Left lung (tissue), 4 donors: ENCODE measurements at regions not wholly inside any gene's neighbourhood (a gene's known extent, or its start where the extent isn't known, plus 50 kb on each side); places are given as distances from the start of the nearest gene placed in this dataset.

Experiments
- ATAC-seq: fragments of 200-7000 bp; cut with Tn5 transposase; one replicate; pipeline ENCODE4 v1.9.1; 2020; ENCODE audit warnings: moderate library complexity
- DNase-seq, 4 donors: peaks; one replicate each; pipeline ENCODE4 v3.0.0-alpha.2; 2013 to 2020
- H3K27ac ChIP-seq, 2 donors: fragments of 200-600 bp; sonication (generic) in 1 of 2; one replicate each; pipeline versions ENCODE4 v1.5.0 to v1.8.0; 2020 to 2021
- H3K27me3 ChIP-seq, 2 donors: fragments of 200-600 bp; sonication (generic) in 1 of 2; one replicate each; pipeline versions ENCODE4 v1.5.0 to v1.8.0; 2020 to 2021
- H3K36me3 ChIP-seq, 2 donors: fragments of 200-600 bp; sonication (generic) in 1 of 2; one replicate each; pipeline versions ENCODE4 v1.5.0 to v1.8.0; 2020 to 2021
- H3K4me1 ChIP-seq, 2 donors: fragments of 200-600 bp; one replicate each; pipeline ENCODE4 v1.8.0; 2021
- H3K4me3 ChIP-seq, 2 donors: fragments of 200-600 bp; sonication (generic) in 1 of 2; one replicate each; pipeline versions ENCODE4 v1.5.0 to v1.8.0; 2020 to 2021; ENCODE audit warnings: mild to moderate bottlenecking in 1 of 2
- H3K9me3 ChIP-seq, 2 donors: fragments of 200-600 bp; sonication (generic) in 1 of 2; one replicate each; pipeline versions ENCODE4 v1.5.0 to v1.8.0; 2020 to 2021
- intact Hi-C, 2 donors: fragments of 100-400 bp; cut with DNase I; formaldehyde crosslinking; loops; one replicate each; pipeline versions ENCODE4 v1.11.2 to v1.14.2; 2022
- TF ChIP-seq, protein P1 (sequence below), 2 donors: fragments of 200-600 bp; sonication (generic) in 1 of 2; IDR thresholded peaks; one replicate each; pipeline versions ENCODE4 v1.5.0 to v1.8.0; 2021; ENCODE audit warnings: antibody characterized with exemption in 2 of 2
- donor health status: DM: no; HTN: yes; CAD: no.
- donor health status: DM: no; HTN: no; CAD: no.

DNA sequence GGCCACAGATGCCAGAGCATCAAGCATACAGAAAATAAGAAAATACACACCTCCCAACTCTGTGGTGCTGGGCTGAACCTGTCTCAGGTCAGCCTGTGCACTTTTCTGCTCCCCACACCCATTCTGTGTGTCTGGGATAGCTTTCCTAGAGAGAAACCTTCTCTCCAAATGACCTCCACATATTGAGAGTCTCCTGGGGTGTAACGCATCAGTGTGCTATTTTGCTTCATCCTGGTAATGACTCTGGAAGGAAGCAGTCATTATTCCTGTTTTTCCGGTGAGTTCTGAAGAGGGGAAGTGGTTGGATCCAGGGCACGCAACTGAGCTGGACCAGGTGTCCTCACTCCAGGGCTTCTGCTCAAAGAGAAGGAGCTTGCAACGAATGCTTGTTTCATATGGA, 73.2 kb upstream of the SH3PXD2B start:
- intact Hi-C loops, result no loop called here
- Histone ChIP-seq H3K36me3 (no peaks in the 10 kb centered on the region), H3K27me3 (no peaks in the 10 kb centered on the region), H3K27ac (no peak overlapping the region), H3K9me3 (no peaks in the 10 kb centered on the region), H3K4me3 (no peak overlapping the region), H3K4me1 (peaks cover 0 to 7% of the 10 kb centered on the region in 2 donors)
- TF ChIP-seq, protein P1, sequence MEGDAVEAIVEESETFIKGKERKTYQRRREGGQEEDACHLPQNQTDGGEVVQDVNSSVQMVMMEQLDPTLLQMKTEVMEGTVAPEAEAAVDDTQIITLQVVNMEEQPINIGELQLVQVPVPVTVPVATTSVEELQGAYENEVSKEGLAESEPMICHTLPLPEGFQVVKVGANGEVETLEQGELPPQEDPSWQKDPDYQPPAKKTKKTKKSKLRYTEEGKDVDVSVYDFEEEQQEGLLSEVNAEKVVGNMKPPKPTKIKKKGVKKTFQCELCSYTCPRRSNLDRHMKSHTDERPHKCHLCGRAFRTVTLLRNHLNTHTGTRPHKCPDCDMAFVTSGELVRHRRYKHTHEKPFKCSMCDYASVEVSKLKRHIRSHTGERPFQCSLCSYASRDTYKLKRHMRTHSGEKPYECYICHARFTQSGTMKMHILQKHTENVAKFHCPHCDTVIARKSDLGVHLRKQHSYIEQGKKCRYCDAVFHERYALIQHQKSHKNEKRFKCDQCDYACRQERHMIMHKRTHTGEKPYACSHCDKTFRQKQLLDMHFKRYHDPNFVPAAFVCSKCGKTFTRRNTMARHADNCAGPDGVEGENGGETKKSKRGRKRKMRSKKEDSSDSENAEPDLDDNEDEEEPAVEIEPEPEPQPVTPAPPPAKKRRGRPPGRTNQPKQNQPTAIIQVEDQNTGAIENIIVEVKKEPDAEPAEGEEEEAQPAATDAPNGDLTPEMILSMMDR (IDR thresholded peaks at IDR 0.05), result no peak
- ATAC-seq (no peak), DNase-seq (peak in 1 of 4 donors; percentile 21)

DNA sequence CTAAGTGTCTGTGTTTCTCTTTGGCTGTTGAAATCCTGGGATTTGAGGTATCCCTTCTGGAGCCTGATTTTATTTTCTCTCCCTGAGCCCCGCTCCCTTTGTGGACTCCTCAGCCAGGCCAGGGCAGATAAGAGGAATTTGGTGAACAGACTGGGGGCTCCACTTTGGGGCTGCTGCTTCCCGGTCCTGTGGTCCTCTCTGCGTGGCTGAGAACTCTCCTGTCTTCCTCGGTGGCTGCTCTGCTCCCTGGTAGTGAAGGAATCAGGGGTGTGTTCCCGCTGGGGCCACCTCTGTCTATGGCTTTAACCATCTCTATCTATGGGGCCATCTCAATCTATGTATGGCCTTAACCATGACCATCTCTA, 71.7 kb upstream of the SH3PXD2B start:
- TF ChIP-seq, protein P1 (IDR thresholded peaks at IDR 0.05), result no peak
- Histone ChIP-seq H3K4me3 (no peak overlapping the region), H3K4me1 (peaks cover 0 to 5% of the 10 kb centered on the region in 2 donors), H3K36me3 (no peaks in the 10 kb centered on the region), H3K27ac (no peak overlapping the region), H3K27me3 (no peaks in the 10 kb centered on the region), H3K9me3 (peaks cover 0 to 13% of the 10 kb centered on the region in 2 donors)
- ATAC-seq (no peak), DNase-seq (peak in 1 of 4 donors; percentile 9)
- intact Hi-C loops, result no loop called here

DNA sequence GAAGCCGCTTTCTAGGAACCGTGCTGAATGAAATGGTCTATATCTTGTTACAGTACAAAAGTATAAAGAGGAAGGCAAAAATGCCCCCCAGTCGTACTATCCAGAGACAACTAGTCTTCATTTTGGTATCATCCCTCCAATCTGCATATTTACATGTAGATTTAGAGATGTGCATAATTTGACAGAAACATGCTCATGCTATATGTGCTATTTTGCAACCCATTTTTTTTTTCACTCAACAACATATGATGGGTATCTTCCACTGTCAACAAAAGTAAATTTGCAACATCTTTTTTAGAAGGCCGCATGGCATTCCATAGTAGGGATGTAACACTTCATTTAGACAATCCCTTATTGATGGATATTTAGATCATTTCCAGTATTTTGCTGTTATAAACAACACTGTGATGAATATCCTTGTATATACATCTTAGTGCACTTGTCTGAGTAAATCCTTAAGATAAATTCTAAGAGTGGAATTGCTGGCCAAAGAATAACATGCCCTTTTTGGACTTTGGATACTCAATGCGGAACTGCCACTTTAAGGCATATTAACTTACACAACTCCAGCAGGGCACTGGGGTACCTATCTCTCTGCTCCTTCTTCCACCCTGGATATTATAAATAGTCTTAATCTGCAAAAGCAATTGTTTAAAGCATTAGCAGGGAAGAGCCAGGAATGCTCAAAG, 71.1 kb upstream of the SH3PXD2B start:
- Histone ChIP-seq H3K9me3 (peaks cover 0 to 18% of the 10 kb centered on the region in 2 donors), H3K27me3 (no peaks in the 10 kb centered on the region), H3K4me3 (no peak overlapping the region), H3K4me1 (no peaks in the 10 kb centered on the region), H3K27ac (no peak overlapping the region), H3K36me3 (no peaks in the 10 kb centered on the region)
- intact Hi-C loops, result no loop called here
- TF ChIP-seq, protein P1 (IDR thresholded peaks at IDR 0.05), result no peak
- DNase-seq (no peak), ATAC-seq (no peak)

DNA sequence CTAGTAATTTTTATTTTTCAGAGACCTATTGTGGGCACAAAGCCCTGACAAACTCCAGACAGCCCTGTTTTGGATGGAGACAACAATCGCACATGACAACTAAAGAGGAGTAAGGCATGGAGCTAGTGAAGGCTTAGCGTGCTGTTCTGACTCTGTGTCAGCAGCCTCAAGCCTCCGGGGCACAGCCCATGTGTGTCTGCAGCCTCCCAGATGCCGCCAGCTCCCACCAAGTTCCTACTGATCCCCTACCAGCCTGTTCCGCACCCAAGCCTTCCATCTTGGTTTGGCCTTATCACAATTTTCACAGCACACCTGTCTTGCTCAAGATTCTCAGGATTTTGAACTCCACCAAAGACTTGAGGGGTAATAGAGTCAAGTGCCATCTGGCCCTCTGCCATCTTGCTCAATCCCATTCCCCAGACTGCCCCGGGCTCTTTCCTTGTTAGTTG, 70.3 kb upstream of the SH3PXD2B start:
- TF ChIP-seq, protein P1 (IDR thresholded peaks at IDR 0.05), result no peak
- no peaks in the 10 kb centered on the region for H3K4me1 ChIP-seq
- ATAC-seq, result no peak
- H3K27me3 ChIP-seq, result no peaks in the 10 kb centered on the region
- no peaks in the 10 kb centered on the region for H3K36me3 ChIP-seq
- no peak overlapping the region for H3K27ac ChIP-seq
- no peak overlapping the region for H3K4me3 ChIP-seq
- H3K9me3 ChIP-seq, result peaks cover 0 to 24% of the 10 kb centered on the region in 2 donors
- intact Hi-C loops, result no loop called here
- peak in 1 of 4 donors; percentile 5 for DNase-seq

DNA sequence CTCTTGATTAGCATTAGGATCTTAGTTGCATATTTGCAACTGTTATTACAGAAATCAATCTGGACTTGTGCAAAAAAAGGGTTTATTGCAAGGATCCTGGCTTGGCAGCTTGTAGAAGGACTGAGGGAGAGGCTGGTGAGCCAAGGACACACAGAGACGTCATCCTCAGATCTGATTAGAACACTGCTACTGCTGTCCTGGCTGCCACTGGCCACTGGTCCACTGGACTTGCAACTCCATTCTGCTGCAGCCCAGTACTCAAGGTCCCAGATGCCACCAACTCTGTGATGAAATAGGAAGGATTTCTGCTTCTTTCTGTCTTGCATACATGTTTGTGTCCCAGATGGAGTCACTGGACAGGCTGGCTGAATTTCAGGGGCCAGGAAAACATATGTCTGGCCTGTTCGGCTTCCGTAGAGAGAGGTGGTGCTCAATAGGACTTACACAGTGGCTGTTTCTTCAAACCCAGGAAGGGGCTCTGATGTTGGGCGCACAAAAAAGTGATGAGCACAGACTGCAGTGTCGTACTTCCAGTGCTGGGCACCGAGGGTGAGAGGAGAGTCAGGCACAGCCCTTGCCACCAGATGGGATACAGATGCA, 68.9 kb upstream of the SH3PXD2B start:
- no peak for ATAC-seq
- intact Hi-C loops, result no loop called here
- Histone ChIP-seq H3K27ac (no peak overlapping the region), H3K4me3 (no peak overlapping the region), H3K9me3 (peaks cover 0 to 26% of the 10 kb centered on the region in 2 donors), H3K27me3 (no peaks in the 10 kb centered on the region), H3K4me1 (no peaks in the 10 kb centered on the region), H3K36me3 (no peaks in the 10 kb centered on the region)
- TF ChIP-seq, protein P1 (IDR thresholded peaks at IDR 0.05), result no peak
- peak in 1 of 4 donors; percentile 8 for DNase-seq
